ENCODE measurements at regions not wholly inside any gene's neighbourhood (a gene's known extent, or its start where the extent isn't known, plus 50 kb on each side); places are given as distances from the start of the nearest gene placed in this dataset.

DNA sequence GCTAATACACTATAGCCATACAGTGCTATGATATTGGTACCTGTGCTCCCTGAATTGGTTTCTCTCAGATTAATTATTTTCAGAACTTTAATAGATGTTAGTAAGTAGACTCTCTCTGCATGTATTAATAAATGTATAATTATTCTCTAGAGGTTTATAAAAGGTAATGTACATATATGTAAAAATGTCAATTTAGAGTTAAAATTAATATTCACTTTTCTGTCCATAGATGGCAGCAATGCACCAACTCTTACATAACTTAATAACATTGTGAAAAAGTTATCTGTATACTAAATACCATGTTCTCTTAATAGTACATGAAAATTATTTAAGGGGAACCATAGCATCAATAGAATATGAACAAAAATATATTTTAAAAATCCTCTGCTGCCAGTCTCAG lies 515.0 kb upstream of the KLHL1 start:
- no peak overlapping the region for H3K4me3 ChIP-seq
- intact Hi-C loops (cut with DNase I), result no loop called here
- H3K27ac ChIP-seq, result no peak overlapping the region
- no peaks in the 10 kb centered on the region for H3K4me1 ChIP-seq
- no peaks in the 10 kb centered on the region for H3K9me3 ChIP-seq
- no peaks in the 10 kb centered on the region for H3K36me3 ChIP-seq
- H3K27me3 ChIP-seq, result no peaks in the 10 kb centered on the region
- TF ChIP-seq, protein P1, sequence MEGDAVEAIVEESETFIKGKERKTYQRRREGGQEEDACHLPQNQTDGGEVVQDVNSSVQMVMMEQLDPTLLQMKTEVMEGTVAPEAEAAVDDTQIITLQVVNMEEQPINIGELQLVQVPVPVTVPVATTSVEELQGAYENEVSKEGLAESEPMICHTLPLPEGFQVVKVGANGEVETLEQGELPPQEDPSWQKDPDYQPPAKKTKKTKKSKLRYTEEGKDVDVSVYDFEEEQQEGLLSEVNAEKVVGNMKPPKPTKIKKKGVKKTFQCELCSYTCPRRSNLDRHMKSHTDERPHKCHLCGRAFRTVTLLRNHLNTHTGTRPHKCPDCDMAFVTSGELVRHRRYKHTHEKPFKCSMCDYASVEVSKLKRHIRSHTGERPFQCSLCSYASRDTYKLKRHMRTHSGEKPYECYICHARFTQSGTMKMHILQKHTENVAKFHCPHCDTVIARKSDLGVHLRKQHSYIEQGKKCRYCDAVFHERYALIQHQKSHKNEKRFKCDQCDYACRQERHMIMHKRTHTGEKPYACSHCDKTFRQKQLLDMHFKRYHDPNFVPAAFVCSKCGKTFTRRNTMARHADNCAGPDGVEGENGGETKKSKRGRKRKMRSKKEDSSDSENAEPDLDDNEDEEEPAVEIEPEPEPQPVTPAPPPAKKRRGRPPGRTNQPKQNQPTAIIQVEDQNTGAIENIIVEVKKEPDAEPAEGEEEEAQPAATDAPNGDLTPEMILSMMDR (IDR thresholded peaks at IDR 0.05), result peak; percentile 53
- ATAC-seq, result no peak
- no peak for DNase-seq

DNA sequence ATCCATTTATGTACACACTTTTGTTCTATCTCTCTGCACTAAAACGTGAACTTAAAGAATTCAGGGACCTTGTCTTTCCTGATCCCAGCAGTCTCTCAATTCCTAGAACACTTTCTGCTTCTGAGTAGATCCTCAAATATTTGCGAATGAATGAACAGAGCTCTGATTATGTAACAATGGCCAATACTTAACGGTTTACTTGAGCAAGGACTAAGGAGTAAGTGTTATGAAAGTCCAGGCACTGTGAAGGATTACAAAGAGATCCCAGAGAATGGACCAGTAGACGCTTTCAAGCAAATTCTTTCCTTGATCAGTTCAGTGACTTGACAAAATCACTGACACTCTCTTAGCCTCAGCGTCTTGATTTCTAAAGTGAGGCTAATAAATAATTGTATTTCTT lies 514.5 kb upstream of the KLHL1 start:
- no peak overlapping the region for H3K27ac ChIP-seq
- DNase-seq, result no peak
- ATAC-seq, result peak; percentile 75

DNA sequence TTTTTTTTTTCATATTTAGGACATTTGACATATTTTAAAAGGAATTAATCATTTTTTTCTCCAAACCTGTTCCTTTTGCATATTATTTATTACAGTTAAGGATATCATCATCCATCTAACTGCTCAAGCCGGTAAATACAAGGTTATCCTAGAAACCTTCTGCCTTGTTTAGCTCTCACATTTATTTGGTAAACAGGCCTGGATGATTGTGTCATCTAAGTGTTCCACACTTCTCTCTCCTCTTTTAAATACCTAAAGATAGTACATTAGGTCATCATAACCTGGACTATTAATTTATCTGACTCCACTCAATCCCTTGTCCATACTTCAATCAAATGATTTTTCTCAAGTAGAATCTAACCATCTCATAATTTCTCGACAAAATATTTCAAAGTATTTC lies 511.7 kb upstream of the KLHL1 start:
- ATAC-seq (no peak), DNase-seq (no peak)
- no peaks in the 10 kb centered on the region for H3K4me1 ChIP-seq
- H3K27me3 ChIP-seq, result no peaks in the 10 kb centered on the region
- intact Hi-C loops (cut with DNase I), result no loop called here
- TF ChIP-seq, protein P1 (IDR thresholded peaks at IDR 0.05), result no peak
- no peaks in the 10 kb centered on the region for H3K9me3 ChIP-seq
- no peak overlapping the region for H3K27ac ChIP-seq
- no peaks in the 10 kb centered on the region for H3K36me3 ChIP-seq
- H3K4me3 ChIP-seq, result no peak overlapping the region

More for the DNA sequence above, 514.5 kb upstream of the KLHL1 start:
- Histone ChIP-seq H3K27me3 (no peaks in the 10 kb centered on the region), H3K4me3 (no peak overlapping the region), H3K9me3 (no peaks in the 10 kb centered on the region), H3K4me1 (no peaks in the 10 kb centered on the region), H3K36me3 (no peaks in the 10 kb centered on the region)
- intact Hi-C loops (cut with DNase I), result no loop called here
- TF ChIP-seq, protein P1 (IDR thresholded peaks at IDR 0.05), result no peak

DNA sequence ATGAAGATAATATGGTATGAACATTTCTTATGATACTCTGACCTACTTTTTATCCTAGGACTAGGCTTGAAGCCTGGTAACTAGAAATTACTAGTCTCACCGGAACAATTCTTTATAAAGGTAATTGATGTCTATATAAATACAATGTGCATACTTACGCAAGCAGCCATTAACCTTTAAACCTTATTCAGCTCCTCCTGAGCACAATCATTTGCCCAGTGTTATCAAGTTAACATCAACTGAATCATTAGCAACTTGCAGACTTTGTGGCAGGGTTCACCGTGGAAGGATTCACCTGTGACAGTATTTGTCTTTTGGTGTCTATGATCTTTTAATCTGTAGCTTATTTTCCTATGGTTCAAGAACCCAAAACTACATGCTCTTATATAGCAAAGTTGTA lies 508.6 kb upstream of the KLHL1 start:
- no peaks in the 10 kb centered on the region for H3K27me3 ChIP-seq
- H3K36me3 ChIP-seq, result no peaks in the 10 kb centered on the region
- H3K4me1 ChIP-seq, result no peaks in the 10 kb centered on the region
- ATAC-seq, result no peak
- TF ChIP-seq, protein P1 (IDR thresholded peaks at IDR 0.05), result no peak
- DNase-seq, result no peak
- H3K4me3 ChIP-seq, result no peak overlapping the region
- H3K27ac ChIP-seq, result no peak overlapping the region
- no peaks in the 10 kb centered on the region for H3K9me3 ChIP-seq
- intact Hi-C loops (cut with DNase I), result no loop called here

DNA sequence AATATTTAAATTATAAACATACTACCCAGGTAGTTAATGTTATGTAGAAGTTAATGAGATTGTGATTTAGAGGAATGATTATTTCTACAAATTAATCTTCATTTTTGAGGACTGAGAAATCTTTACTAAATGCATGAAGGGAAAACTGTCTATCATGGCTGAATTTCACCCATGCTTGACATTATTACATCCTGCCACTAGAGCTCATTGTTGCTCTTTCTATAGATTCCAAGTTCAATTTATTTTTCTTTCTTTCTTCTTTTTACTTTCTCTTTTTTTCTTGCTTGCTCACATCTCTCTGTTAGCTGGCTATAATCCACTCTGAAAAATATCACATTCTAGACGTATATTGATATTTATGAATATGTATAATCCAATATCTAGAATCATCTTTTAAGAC lies 505.0 kb upstream of the KLHL1 start:
- no peak for ATAC-seq
- intact Hi-C loops (cut with DNase I), result no loop called here
- TF ChIP-seq, protein P1 (IDR thresholded peaks at IDR 0.05), result no peak
- no peak overlapping the region for H3K4me3 ChIP-seq
- H3K4me1 ChIP-seq, result no peaks in the 10 kb centered on the region
- no peaks in the 10 kb centered on the region for H3K27me3 ChIP-seq
- no peaks in the 10 kb centered on the region for H3K9me3 ChIP-seq
- no peaks in the 10 kb centered on the region for H3K36me3 ChIP-seq
- H3K27ac ChIP-seq, result no peak overlapping the region
- no peak for DNase-seq

DNA sequence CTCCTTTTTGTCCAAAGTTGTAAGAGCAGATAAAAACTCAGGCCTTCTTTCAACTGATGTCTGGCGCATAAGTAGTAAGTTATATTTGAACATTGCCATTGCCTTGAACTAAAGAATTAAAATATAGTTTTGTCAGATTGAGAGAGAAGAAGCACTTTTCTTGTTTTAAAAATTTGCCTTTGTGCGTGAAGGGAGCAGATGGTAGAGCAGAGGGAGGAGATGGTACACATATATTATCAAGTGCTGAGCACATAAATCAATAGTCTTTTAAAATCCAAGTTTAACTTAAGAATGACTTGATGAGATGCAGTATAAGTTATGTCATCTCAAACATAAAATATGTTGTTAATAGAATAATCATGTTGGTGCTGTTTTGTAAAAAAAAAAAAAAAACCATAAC lies 504.6 kb upstream of the KLHL1 start:
- Histone ChIP-seq H3K36me3 (no peaks in the 10 kb centered on the region), H3K4me3 (no peak overlapping the region), H3K4me1 (no peaks in the 10 kb centered on the region), H3K9me3 (no peaks in the 10 kb centered on the region), H3K27ac (no peak overlapping the region), H3K27me3 (no peaks in the 10 kb centered on the region)
- TF ChIP-seq, protein P1 (IDR thresholded peaks at IDR 0.05), result no peak
- no peak for ATAC-seq
- intact Hi-C loops (cut with DNase I), result no loop called here
- DNase-seq, result no peak

All from upper lobe of right lung (tissue), 1 donor.